GM12864 (cell line): ENCODE measurements at regions not wholly inside any gene's neighbourhood (a gene's known extent, or its start where the extent isn't known, plus 50 kb on each side); places are given as distances from the start of the nearest gene placed in this dataset.

Source experiments
- DNase-seq: peaks from one replicate; pipeline ENCODE4 v3.0.0-alpha.2; 2011; ENCODE audit warnings: low read depth
- H3K4me3 ChIP-seq: 2 replicates; pipeline ENCODE4 v1.5.1; 2011; ENCODE audit warnings: mild to moderate bottlenecking, low read depth, low read length, control low read depth
- TF ChIP-seq, protein P1 (sequence below): IDR thresholded peaks from 2 replicates; pipeline ENCODE4 v1.5.1; 2011; ENCODE audit warnings: low read depth, mild to moderate bottlenecking, moderate library complexity, low read length, control low read depth, inconsistent platforms; ENCODE audit errors: missing control alignments

DNA sequence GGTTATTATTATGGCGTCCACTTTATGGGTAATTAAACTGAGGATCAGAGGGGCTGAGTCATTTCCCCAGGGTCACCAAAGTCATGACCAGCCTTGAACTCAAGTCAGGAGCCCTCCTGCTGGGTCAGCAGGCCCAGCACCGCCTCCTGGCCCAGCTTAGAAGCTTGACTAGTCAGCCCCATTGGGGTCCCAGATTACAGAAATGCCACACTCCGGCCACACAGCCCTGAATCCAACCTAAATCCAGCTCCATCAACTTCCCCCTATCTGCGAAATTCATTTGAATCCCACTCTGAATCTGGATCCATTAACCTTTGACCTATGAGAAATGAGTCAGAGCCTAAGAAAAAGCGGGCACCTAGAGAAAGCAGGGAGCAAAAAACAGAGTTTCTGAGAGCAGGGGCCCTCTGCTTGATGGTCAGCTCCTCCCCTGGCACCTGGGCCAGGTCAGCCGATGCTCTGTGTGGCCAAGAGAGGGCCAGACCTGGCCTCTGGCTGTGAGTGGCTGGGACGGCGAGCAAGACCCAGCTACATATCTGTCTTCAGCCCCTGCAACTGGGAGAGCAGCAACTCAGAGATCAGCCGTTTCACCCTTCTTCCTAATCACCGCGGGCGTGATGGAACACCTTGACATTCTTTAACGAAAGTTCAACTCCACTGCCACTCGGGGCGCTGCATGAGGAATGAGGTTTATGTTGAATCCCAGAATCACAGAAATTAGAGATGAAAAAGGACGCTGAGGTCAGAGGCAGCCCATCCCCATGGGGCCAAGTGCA lies 196.1 kb downstream of the TRIM29 start:
- TF ChIP-seq, protein P1, sequence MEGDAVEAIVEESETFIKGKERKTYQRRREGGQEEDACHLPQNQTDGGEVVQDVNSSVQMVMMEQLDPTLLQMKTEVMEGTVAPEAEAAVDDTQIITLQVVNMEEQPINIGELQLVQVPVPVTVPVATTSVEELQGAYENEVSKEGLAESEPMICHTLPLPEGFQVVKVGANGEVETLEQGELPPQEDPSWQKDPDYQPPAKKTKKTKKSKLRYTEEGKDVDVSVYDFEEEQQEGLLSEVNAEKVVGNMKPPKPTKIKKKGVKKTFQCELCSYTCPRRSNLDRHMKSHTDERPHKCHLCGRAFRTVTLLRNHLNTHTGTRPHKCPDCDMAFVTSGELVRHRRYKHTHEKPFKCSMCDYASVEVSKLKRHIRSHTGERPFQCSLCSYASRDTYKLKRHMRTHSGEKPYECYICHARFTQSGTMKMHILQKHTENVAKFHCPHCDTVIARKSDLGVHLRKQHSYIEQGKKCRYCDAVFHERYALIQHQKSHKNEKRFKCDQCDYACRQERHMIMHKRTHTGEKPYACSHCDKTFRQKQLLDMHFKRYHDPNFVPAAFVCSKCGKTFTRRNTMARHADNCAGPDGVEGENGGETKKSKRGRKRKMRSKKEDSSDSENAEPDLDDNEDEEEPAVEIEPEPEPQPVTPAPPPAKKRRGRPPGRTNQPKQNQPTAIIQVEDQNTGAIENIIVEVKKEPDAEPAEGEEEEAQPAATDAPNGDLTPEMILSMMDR, result peak; percentile 9
- no peak overlapping the region for H3K4me3 ChIP-seq
- no peak for DNase-seq

DNA sequence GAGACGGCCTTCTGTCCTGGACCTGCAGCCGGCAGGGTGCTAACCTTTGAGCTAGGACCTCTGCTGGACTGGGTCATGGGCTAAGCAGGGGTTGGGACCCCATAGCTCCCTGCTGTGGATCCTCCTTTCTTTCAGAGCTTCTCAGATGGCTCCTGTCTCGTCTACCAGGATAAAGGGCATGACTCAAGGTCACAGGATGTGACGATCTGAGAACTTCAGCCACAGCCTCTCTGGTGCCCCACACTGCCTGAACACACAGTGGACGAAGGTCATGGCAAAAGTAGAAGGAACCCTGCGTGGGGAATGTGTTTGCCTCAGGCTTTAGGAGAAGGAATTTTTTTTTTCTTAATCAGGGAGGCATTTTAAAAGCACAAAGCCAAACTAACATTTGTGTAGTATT lies 196.7 kb downstream of the TRIM29 start:
- DNase-seq, result no peak
- TF ChIP-seq, protein P1, result no peak
- H3K4me3 ChIP-seq, result no peak overlapping the region

DNA sequence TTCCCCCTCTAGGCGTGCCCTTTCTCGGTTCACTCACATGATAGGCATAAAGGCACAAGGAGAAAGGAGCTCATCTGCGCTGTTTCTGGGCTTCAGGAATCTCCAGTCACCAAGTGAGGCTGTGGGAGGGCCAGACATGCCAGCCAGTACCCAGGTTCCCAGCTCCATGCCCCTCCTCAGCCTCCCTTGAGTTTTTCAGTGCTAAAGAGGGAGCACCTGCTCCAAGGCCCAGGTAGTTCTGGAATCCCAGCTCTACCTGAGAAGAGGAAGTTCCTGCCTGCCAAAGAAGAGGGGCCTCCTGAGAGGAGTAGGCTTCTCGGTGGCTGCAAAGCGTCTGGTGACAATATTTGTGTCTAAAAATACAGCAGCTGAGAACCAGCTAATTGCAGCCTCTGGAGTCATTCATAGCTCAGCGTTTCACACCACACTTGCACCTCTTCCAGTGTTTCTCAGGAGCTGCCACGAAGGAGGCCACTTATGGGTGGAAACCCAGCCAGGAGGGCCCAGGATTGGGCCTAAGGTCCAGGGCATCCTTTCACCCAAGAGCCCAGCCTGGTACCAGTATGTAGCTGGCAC lies 197.4 kb downstream of the TRIM29 start:
- DNase-seq, result no peak
- H3K4me3 ChIP-seq, result no peak overlapping the region
- TF ChIP-seq, protein P1, result no peak

DNA sequence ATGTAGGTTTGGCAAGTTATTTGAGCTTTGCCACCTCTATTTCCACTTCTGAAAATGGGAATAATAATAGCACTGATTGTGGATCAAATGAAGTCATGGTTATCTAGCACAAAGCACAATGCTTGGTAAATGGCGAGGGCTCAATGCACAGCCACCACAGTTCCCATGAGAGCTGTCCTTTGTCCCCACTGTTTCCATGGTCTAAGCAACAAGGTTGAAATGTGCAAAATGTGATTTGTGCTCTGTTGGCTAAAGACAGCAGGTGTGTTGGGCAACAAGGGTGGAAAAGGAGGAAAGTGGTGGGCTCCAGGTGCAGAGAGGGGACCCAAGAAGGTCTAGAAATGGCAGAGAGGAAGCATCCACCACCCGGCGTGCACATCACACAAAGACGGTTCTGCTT lies 200.5 kb downstream of the TRIM29 start:
- DNase-seq, result no peak
- no peak overlapping the region for H3K4me3 ChIP-seq
- TF ChIP-seq, protein P1, result no peak

DNA sequence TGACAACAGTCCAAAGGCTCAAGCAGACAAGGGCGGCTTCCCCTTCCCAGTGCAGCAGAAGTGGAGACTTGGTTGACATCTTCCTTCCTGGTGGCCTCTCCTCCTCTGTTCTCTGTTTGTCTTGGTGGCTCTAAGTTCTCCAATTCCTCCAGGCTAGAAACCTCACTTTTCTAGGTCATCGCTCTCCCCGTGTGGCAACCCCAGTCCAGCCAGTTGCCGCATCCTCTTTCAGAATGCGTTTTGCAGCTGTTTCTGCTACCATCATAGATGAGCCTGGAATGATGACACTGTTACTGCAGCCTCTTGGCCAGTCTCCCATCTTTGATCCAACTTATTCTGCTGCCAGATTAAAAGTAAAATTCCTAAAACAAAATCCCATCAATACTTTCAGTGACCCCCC lies 201.5 kb downstream of the TRIM29 start:
- TF ChIP-seq, protein P1, result no peak
- DNase-seq, result no peak
- H3K4me3 ChIP-seq, result no peak overlapping the region

DNA sequence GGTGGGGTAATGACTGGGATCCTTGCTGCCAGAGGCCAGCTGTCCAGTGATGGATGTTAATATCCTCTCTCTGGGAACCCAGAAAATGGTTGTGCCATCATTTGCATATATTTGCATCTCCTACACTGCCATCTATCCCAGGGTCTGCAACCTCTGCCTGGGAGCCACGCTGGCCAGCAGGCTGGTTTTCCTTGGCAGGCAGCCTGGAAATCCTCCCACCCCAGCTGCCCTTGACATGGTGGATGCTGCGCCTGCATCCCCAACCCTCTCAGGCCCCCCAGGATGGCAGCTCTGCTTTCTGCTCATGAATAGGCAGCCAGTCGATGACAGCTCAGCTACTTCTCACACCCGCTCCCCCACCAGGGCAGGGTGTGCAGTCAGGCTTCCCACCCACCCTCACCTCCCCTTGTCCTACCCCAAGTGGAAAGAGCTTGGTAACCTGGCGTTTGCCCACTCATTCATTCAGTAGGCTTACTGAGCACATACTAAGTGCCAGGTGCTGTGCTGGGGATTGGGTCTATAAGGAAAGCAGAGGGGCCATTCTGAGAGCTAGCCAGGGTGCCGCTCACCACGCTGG lies 202.5 kb downstream of the TRIM29 start:
- TF ChIP-seq, protein P1, result no peak
- no peak for DNase-seq
- H3K4me3 ChIP-seq, result no peak overlapping the region

DNA sequence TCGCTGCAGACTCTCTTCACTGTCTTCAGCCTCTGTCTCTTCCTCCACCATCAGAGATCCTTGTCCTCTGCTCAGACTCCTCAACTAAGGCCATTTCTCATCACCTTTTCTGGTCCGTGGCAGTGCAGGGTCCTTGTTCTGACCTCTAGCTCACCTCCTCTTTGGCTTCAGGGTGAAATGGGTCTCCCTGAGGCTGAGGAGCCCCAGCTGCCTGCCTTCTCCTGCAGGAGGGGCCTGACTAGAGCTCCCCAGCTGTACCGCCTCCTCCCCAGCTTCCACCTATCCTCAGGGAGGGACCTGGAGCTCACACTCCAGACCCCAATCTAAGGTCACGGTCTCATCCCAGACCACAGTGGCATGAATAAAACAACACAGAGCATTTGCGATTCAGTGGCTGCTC lies 203.0 kb downstream of the TRIM29 start:
- DNase-seq, result no peak
- TF ChIP-seq, protein P1, result no peak
- no peak overlapping the region for H3K4me3 ChIP-seq
